B cell (primary cell): ENCODE measurements at regions not wholly inside any gene's neighbourhood (a gene's known extent, or its start where the extent isn't known, plus 50 kb on each side); places are given as distances from the start of the nearest gene placed in this dataset.

Source experiments
- EZH2 ChIP-seq: IDR thresholded peaks from 2 replicates; pipeline ENCODE4 v1.6.1; 2012; ENCODE audit warnings: borderline replicate concordance, low read depth, mild to moderate bottlenecking, moderate library complexity, low read length; ENCODE audit not compliant: insufficient read depth, poor library complexity, severe bottlenecking
- TF ChIP-seq, protein P1 (sequence below): fragments of 200-600 bp; IDR thresholded peaks from one replicate; pipeline ENCODE4 v1.8.0; 2022; ENCODE audit warnings: antibody characterized with exemption, mild to moderate bottlenecking

DNA sequence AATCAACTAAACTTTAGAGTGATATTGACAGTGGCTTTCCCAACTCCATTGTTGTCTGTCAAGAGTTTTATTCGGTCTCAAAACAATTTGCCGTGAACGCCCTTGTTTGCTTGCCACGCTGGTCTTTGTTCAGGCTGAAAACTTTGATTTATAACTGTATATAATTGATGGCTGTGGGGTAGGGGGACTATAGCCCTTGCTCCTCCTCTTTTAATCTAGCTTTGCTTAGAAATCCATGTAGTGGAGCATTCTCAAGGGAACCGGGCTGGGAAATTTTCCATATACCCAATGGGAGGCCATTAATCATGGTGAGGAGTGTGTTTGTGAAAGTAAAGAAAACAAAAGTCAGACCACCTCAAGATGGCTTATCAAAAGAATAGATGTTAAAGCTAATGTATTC, 339.8 kb upstream of the RARB start:
- TF ChIP-seq, protein P1, sequence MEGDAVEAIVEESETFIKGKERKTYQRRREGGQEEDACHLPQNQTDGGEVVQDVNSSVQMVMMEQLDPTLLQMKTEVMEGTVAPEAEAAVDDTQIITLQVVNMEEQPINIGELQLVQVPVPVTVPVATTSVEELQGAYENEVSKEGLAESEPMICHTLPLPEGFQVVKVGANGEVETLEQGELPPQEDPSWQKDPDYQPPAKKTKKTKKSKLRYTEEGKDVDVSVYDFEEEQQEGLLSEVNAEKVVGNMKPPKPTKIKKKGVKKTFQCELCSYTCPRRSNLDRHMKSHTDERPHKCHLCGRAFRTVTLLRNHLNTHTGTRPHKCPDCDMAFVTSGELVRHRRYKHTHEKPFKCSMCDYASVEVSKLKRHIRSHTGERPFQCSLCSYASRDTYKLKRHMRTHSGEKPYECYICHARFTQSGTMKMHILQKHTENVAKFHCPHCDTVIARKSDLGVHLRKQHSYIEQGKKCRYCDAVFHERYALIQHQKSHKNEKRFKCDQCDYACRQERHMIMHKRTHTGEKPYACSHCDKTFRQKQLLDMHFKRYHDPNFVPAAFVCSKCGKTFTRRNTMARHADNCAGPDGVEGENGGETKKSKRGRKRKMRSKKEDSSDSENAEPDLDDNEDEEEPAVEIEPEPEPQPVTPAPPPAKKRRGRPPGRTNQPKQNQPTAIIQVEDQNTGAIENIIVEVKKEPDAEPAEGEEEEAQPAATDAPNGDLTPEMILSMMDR, result no peak
- no peak for TF ChIP-seq EZH2
